Left cardiac atrium (tissue), 4 donors: ENCODE measurements at regions not wholly inside any gene's neighbourhood (a gene's known extent, or its start where the extent isn't known, plus 50 kb on each side); places are given as distances from the start of the nearest gene placed in this dataset.

ENCODE experiments used
- ATAC-seq, 2 donors: fragments of 200-7000 bp; cut with Tn5 transposase; one replicate each; pipeline ENCODE4 v1.9.1; 2020; ENCODE audit warnings: mild to moderate bottlenecking in 2 of 2, moderate library complexity in 2 of 2
- DNase-seq: peaks from one replicate; pipeline ENCODE4 v3.0.0-alpha.2; 2020
- intact Hi-C, 2 donors: fragments of 100-400 bp; cut with DNase I; formaldehyde crosslinking; loops; one replicate each; pipeline versions ENCODE4 v1.14.1 to v1.15.1; 2022 to 2023
- donor health status: DM: no; HTN: yes; CAD: no.
- donor health status: DM: no; HTN: yes; CAD: no; lungs with severe emphysema.
- donor health status: DM: yes; HTN: yes; CAD: no.
- donor health status: Dilated cardiomyopathy.

- DNase-seq (no peak), ATAC-seq (no peak)
- intact Hi-C loops = no loop called here
These were observed 75.4 kb upstream of the LDLRAD3 start for GRCh38 chr11:35868491-35868890.

GRCh38 chr11:35873721-35874120 lies 70.1 kb upstream of the LDLRAD3 start:
- intact Hi-C loops = no loop called here
- ATAC-seq = no peak

GRCh38 chr11:35874751-35875450 lies 69.0 kb upstream of the LDLRAD3 start:
- intact Hi-C loops = no loop called here
- DNase-seq (no peak), ATAC-seq (no peak)

More at GRCh38 chr11:35873721-35874120, 70.1 kb upstream of the LDLRAD3 start:
- no peak for DNase-seq

- DNase-seq = no peak
- no peak for ATAC-seq
- intact Hi-C loops = no loop called here
These were observed 68.4 kb upstream of the LDLRAD3 start for GRCh38 chr11:35875466-35875865.

GRCh38 chr11:35876786-35877185 lies 67.1 kb upstream of the LDLRAD3 start:
- DNase-seq (no peak), ATAC-seq (no peak)
- intact Hi-C loops = no loop called here

DNA sequence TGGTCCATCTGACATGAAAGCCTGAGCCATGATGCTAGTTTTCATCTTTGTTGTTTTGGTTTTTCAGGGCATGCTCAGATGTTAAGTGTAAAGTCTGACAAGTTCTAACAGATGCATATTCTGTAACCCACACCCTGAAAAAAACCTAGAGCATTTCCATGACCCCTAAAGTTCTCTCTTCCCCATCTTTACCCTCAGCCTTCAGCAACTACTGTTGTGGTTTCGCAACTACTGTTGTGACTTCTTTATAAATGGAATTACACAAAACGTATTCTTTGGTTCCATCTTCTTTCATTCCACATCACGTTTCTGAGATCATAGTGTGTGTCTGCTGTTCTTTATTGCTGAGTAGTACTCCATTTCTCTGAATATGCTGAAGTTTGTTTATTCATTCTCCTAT lies 65.1 kb upstream of the LDLRAD3 start:
- DNase-seq (no peak), ATAC-seq (no peak)
- intact Hi-C loops = no loop called here

DNA sequence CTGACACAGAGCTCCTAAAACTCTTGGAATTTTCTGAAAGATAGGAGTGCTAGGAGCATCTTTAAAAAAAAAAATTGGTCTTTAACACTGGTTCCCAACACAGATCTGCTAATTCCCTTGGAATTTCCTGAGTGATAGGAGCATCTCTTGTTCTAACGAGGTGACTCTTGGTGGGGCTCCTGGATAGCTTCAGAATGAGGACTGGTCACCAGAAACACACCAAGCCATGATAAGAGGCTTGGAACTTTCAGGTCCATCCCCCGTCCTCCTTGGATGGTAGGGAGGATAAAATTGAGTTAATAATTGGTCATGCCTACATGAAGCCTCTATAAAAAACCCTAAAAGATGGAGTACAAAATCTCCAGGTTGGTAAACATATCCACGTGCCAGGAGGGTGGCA lies 64.5 kb upstream of the LDLRAD3 start:
- DNase-seq = no peak
- intact Hi-C loops = no loop called here
- no peak for ATAC-seq

GRCh38 chr11:35886759-35887158 lies 57.1 kb upstream of the LDLRAD3 start:
- DNase-seq (no peak), ATAC-seq (no peak)
- intact Hi-C loops = no loop called here

DNA sequence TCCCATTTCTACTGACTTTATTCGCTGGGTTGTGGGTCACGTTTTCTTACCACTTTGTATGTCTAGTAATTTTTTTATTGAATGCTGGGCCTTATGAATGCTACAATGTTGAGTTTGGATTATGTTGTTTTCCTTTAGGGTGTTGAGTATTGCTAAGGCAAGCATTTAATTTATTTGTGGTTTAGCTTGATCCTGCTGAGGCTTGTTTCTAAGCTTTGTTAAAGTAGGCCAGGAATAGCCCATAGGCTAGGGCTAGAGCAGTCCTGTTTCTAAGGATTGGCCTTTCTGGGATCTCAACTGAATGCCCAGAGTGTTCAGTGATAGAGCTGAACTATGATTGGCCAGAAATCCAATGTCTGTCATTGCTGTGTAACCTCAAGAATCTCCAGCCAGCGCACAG lies 56.1 kb upstream of the LDLRAD3 start:
- ATAC-seq (no peak), DNase-seq (no peak)
- intact Hi-C loops = no loop called here

DNA sequence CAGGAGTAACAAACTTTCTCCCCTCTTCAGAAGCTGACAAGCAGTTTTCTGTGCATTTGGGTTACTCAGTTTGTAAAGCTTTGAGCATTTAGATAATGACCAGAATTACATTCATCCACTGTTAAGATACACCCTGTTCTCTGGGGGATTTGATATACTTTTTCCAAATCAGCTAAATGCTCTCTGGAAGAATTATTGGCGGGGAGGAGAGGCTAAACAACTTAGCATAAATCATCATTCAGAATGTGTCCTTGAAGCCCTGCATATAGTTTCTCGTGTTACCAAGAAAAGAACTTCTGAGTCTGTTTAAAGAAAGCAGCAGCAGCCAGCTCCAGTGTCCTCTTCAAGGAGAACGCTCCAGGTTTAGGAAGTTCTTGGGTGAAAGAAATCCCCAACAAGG lies 54.9 kb upstream of the LDLRAD3 start:
- no peak for DNase-seq
- no peak for ATAC-seq
- intact Hi-C loops = no loop called here

- intact Hi-C loops = loop anchor here in 1 of 2 donors (10.0 kb wide), 1 partner anchor 56 kb away; no protein-coding TSS in a partner anchor
- DNase-seq = no peak
- no peak for ATAC-seq
These were observed 52.8 kb upstream of the LDLRAD3 start for GRCh38 chr11:35891096-35891495.

GRCh38 chr11:35892166-35892565 lies 51.7 kb upstream of the LDLRAD3 start:
- no peak for ATAC-seq
- no peak for DNase-seq
- intact Hi-C loops = loop anchor here in 1 of 2 donors (10.0 kb wide), 1 partner anchor 57 kb away; no protein-coding TSS in a partner anchor

DNA sequence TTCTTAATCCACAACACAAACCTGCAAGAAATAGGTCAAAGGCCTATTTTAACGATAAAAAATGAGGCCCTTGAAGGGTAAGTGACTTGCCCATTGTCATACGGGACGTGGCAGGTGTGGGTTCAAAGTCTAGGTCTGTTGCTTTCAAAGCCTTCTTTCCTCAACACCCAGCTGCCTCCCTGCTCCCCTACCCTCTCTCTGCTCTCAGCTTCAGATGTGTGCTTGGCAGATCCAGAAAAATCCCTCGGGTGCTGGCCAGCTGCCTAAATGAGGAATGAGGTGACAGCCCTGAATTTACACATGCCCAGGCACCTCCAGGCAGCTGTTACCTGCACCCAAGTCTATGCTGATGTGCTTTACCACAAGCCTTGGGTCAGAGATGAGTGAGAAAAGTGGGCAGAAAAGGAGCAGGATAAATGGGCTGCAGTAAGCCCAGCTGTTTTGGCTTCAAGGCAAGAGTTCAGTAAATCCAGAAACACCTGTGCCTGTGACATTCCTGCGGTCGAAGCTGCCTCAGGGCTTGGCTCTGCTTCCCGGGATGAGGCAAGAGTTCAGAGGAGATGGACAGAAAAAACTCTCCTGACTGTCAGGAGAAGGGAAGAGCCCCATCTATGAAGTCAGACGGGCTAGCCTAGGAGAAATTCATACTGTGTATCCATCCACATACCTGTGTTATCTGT lies 49.9 kb upstream of the LDLRAD3 start:
- intact Hi-C loops = loop anchor here in 1 of 2 donors (10.0 kb wide), 1 partner anchor 59 kb away; no protein-coding TSS in a partner anchor

More for the DNA sequence above, 49.9 kb upstream of the LDLRAD3 start:
- DNase-seq = no peak
- ATAC-seq = peak in 1 of 2 donors; percentile 17
